K562 (cell line): ENCODE measurements at regions not wholly inside any gene's neighbourhood (a gene's known extent, or its start where the extent isn't known, plus 50 kb on each side); places are given as distances from the start of the nearest gene placed in this dataset.

ENCODE experiments used
- ATAC-seq: fragments of 200-7000 bp; cut with Tn5 transposase; 3 replicates; pipeline ENCODE4 v1.9.1; 2020; ENCODE audit warnings: moderate library complexity
- BruUV-seq: library from RNA; stranded (reverse); fragments of 400-500 nt; replicated peaks from 2 replicates; lab custom pipeline; 2021; lab: Mats Ljungman, UMichigan
- CTCF ChIA-PET: fragments of 300-600 bp; formaldehyde crosslinking; extraction: SDS; loops from one replicate; lab custom pipeline; 2021; ENCODE audit warnings: low intra/inter-chr PET ratio; lab: Yijun Ruan, JAX
- POLR2A ChIA-PET: fragments of 300-600, 350-650 bp; sonication (Branson Sonifier 250); formaldehyde crosslinking; extraction: SDS; loops from one replicate; lab custom pipeline; 2021; ENCODE audit warnings: antibody characterized with exemption, inconsistent platforms; lab: Yijun Ruan, JAX
- DNase-seq, 4 experiments: peaks; one replicate each; pipeline versions ENCODE4 v3.0.0 to v3.0.0-alpha.2; 2011 to 2018; ENCODE audit warnings: low spot score in 3 of 4, mixed read lengths in 3 of 4; ENCODE audit errors: extremely low read depth in 1 of 4
- FAIRE-seq: peaks from 2 replicates; lab custom pipeline; 2011; peaks lifted over from hg19 to GRCh38; lab: Jason Lieb, UNC
- H2AFZ ChIP-seq: 2 replicates; pipeline ENCODE4 v1.6.0; 2011; ENCODE audit warnings: low read depth, low read length, control low read depth, inconsistent platforms
- H3K27ac ChIP-seq: fragments of 200-600 bp; 3 replicates; pipeline ENCODE4 v1.8.0; 2011; ENCODE audit warnings: low read depth, mild to moderate bottlenecking, control low read depth, inconsistent platforms, low read length, moderate library complexity, mixed read lengths; ENCODE audit errors: extremely low read depth
- H3K27me3 ChIP-seq, 2 experiments: fragments of 300-600 bp in 1 of 2; 2 replicates in 1 of 2; 3 replicates in 1 of 2; pipeline versions ENCODE4 v1.6.0 to v1.8.0; 2011; ENCODE audit warnings: inconsistent platforms in 2 of 2, low read length in 2 of 2, mild to moderate bottlenecking in 1 of 2, mixed read lengths in 1 of 2, moderate library complexity in 1 of 2; ENCODE audit not compliant: control insufficient read depth in 2 of 2, insufficient read depth in 2 of 2
- H3K36me3 ChIP-seq: fragments of 300-600 bp; 3 replicates; pipeline ENCODE4 v1.8.0; 2011; ENCODE audit warnings: mild to moderate bottlenecking, low read length, inconsistent platforms; ENCODE audit not compliant: control insufficient read depth, insufficient read depth
- H3K4me1 ChIP-seq, 2 experiments: fragments of 200-600 bp in 1 of 2; replicated peaks in 1 of 2; 2 replicates in 1 of 2; 3 replicates in 1 of 2; pipeline versions ENCODE4 v1.5.1 to v1.8.0; 2011; ENCODE audit warnings: inconsistent platforms in 2 of 2, low read length in 2 of 2, mild to moderate bottlenecking in 1 of 2, mixed read lengths in 1 of 2, moderate library complexity in 1 of 2; ENCODE audit not compliant: control insufficient read depth in 2 of 2, insufficient read depth in 2 of 2
- H3K4me2 ChIP-seq: 2 replicates; pipeline ENCODE4 v1.6.1; 2011; ENCODE audit warnings: low read length, control low read depth, inconsistent platforms, mixed read lengths; ENCODE audit not compliant: insufficient read depth
- H3K4me3 ChIP-seq: fragments of 200-600 bp; sonication (generic), shearing (Covaris generic); 2 replicates; pipeline ENCODE4 v1.5.1; 2016; ENCODE audit warnings: control low read depth, inconsistent platforms
- H3K79me2 ChIP-seq: fragments of 200-600 bp; 3 replicates; pipeline ENCODE4 v1.8.0; 2011; ENCODE audit warnings: low read length, inconsistent platforms; ENCODE audit not compliant: control insufficient read depth, insufficient read depth
- H3K9ac ChIP-seq, 2 experiments: 2 replicates each; pipeline versions ENCODE4 v1.6.0 to v1.6.1; 2011; ENCODE audit warnings: low read depth in 2 of 2, low read length in 2 of 2, control low read depth in 1 of 2, inconsistent platforms in 1 of 2, mild to moderate bottlenecking in 1 of 2, mixed read lengths in 1 of 2; ENCODE audit not compliant: insufficient read depth in 1 of 2
- H3K9me1 ChIP-seq: one replicate; pipeline ENCODE4 v1.6.0; 2011; ENCODE audit warnings: inconsistent platforms, mild to moderate bottlenecking, low read length, moderate library complexity; ENCODE audit not compliant: control insufficient read depth, insufficient read depth
- H3K9me3 ChIP-seq: replicated peaks from 2 replicates; pipeline ENCODE4 v1.5.1; 2011; ENCODE audit warnings: low read depth, low read length, inconsistent platforms; ENCODE audit not compliant: control insufficient read depth, insufficient read depth
- H4K20me1 ChIP-seq: replicated peaks from 2 replicates; pipeline ENCODE4 v1.6.1; 2011; ENCODE audit warnings: low read length, inconsistent platforms, mixed read lengths; ENCODE audit not compliant: control insufficient read depth, insufficient read depth
- CBFA2T2 ChIP-seq: fragments of 450-650 bp; conservative IDR thresholded peaks from 2 replicates; pipeline ENCODE4 v1.6.1; 2017; ENCODE audit warnings: mild to moderate bottlenecking
- CBX1 ChIP-seq: sonication (generic); IDR thresholded peaks from 2 replicates; pipeline ENCODE4 v1.6.1; 2016; ENCODE audit warnings: antibody characterized with exemption, low read depth, mild to moderate bottlenecking
- HDAC6 ChIP-seq: IDR thresholded peaks from 2 replicates; pipeline ENCODE4 v1.6.1; 2012; ENCODE audit warnings: low read depth, mild to moderate bottlenecking, control low read depth, inconsistent platforms, low read length, moderate library complexity
- HLTF ChIP-seq: fragments of 450-650 bp; IDR thresholded peaks from 2 replicates; pipeline ENCODE4 v1.6.1; 2016
- PML ChIP-seq: IDR thresholded peaks from 2 replicates; pipeline ENCODE4 v1.6.1; 2012; ENCODE audit warnings: low read length, inconsistent platforms
- ZFP1 ChIP-seq: fragments of 450-650 bp; formaldehyde crosslinking; IDR thresholded peaks from 2 replicates; pipeline ENCODE4 v1.4.0; 2020; ENCODE audit warnings: mild to moderate bottlenecking, mixed read lengths
- ZNF146 ChIP-seq: IDR thresholded peaks from one replicate; pipeline ENCODE4 v1.6.1; 2018; ENCODE audit warnings: missing compliant biosample characterization; ENCODE audit not compliant: unreplicated experiment
- ZNF175 ChIP-seq: fragments of 200-800 bp; sonication (Bioruptor generic); IDR thresholded peaks from 2 replicates; pipeline ENCODE4 v1.6.1; 2016; ENCODE audit warnings: low read depth, mild to moderate bottlenecking, missing genetic modification characterization, missing compliant biosample characterization
- WGBS: fragments of 100-300 bp; shearing (Covaris generic); methylation state at CpG from one replicate; pipeline ENCODE4 v1.1.6; 2016; ENCODE audit warnings: low coverage, mixed read lengths; ENCODE audit not compliant: insufficient coverage; ENCODE audit errors: missing lambda C conversion rate; 5-methylcytosine and 5-hydroxymethylcytosine counted together
- in situ Hi-C: fragments of 300-500 bp; cut with MboI; formaldehyde crosslinking; loops from 4 replicates; pipeline ENCODE4 v1.15.0; 2018; ENCODE audit warnings: inconsistent platforms, mixed read lengths
- intact Hi-C: fragments of 100-400 bp; cut with micrococcal nuclease; formaldehyde crosslinking; loops from 2 replicates; pipeline ENCODE4 v1.14.2; 2022
- TF ChIP-seq, protein P1 (sequence below): sonication (generic); formaldehyde crosslinking; IDR thresholded peaks from 2 replicates; pipeline ENCODE4 v1.8.0; 2022; ENCODE audit warnings: missing genetic modification reagents, mild to moderate bottlenecking, moderate library complexity, borderline replicate concordance

DNA sequence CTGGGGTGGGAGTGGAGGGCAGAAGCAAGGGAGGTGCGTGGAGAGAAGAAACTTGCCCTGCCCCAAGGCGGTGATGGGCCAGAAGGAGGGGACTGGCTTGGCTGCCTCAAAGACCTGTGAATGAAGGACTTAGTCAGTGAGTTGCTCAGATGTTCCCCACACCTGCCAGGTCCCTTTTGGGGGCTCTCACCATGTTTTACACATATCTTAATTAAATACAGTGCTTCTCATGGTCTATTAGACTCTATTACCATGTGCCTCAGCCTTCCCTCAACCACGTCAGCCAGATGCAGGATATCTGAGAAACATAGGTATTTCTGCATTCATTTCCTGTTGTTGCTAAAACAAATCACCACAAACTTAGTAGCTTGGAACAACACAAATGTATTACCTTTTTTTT lies 429.5 kb downstream of the BUD13 start:
- no peak for TF ChIP-seq ZFP1 (CRISPR knock-in tag)
- TF ChIP-seq ZNF146 (CRISPR knock-in tag), result no peak
- TF ChIP-seq HLTF, result no peak
- no peak for TF ChIP-seq PML
- TF ChIP-seq HDAC6, result no peak
- TF ChIP-seq, protein P1, sequence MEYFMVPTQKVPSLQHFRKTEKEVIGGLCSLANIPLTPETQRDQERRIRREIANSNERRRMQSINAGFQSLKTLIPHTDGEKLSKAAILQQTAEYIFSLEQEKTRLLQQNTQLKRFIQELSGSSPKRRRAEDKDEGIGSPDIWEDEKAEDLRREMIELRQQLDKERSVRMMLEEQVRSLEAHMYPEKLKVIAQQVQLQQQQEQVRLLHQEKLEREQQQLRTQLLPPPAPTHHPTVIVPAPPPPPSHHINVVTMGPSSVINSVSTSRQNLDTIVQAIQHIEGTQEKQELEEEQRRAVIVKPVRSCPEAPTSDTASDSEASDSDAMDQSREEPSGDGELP (CRISPR knock-in tag), result no peak
- no peak for TF ChIP-seq ZNF175 (CRISPR knock-in tag)
- TF ChIP-seq CBFA2T2, result no peak
- no peak for TF ChIP-seq CBX1
- TF ChIP-seq, all 486 proteins: peak for 0
- H3K27ac ChIP-seq, result no peak overlapping the region
- H3K9ac ChIP-seq, result no peak overlapping the region
- DNase-seq (no peak), FAIRE-seq (no peak), ATAC-seq (no peak)
- CTCF ChIA-PET, result no interaction called here
- no TSS peak for BruUV-seq
- no peak overlapping the region for H2AFZ ChIP-seq
- no peaks in the 10 kb centered on the region for H3K9me3 ChIP-seq
- no peaks in the 10 kb centered on the region for H4K20me1 ChIP-seq
- no peaks in the 10 kb centered on the region for H3K9me1 ChIP-seq
- intact Hi-C loops (no loop called here), in situ Hi-C loops (no loop called here)
- peaks cover 0 to 16% of the 10 kb centered on the region in 2 experiments; a peak in 3 of 5 replicates for H3K27me3 ChIP-seq
- H3K4me3 ChIP-seq, result no peak overlapping the region
- POLR2A ChIA-PET, result no interaction called here
- no peaks in the 10 kb centered on the region for H3K36me3 ChIP-seq
- no peaks in the 10 kb centered on the region; a peak in 1 of 5 replicates for H3K4me1 ChIP-seq
- H3K4me2 ChIP-seq, result no peak overlapping the region
- H3K79me2 ChIP-seq, result no peaks in the 10 kb centered on the region
- WGBS, result 2% methylated on average over 3 of the region's 3 CpGs
